Activated T-helper 1 cell treated with anti-CD3 and anti-CD28 coated beads, Interleukin-12 subunit alpha, Interleukin-12 subunit beta, Interleukin-2, Interleukin-4 antibody, amounts not matched to agents 30 ng/mL and 10 ng/mL and 1 ng/mL, durations not matched to agents 14 hours and 24 hours and 36 hours (primary cell): ENCODE measurements at regions not wholly inside any gene's neighbourhood (a gene's known extent, or its start where the extent isn't known, plus 50 kb on each side); places are given as distances from the start of the nearest gene placed in this dataset.

Experiments used
- DNase-seq: peaks from one replicate; pipeline ENCODE4 v3.0.0; 2021; ENCODE audit warnings: low spot score
- H3K27ac Mint-ChIP-seq: one replicate; pipeline ENCODE4 v1.8.0; 2021; ENCODE audit warnings: mild to moderate bottlenecking, mixed read lengths
- H3K27me3 Mint-ChIP-seq: one replicate; pipeline ENCODE4 v1.8.0; 2022; ENCODE audit warnings: mild to moderate bottlenecking, moderate library complexity, mixed read lengths; ENCODE audit not compliant: insufficient read depth
- H3K36me3 Mint-ChIP-seq: one replicate; pipeline ENCODE4 v1.8.0; 2021; ENCODE audit warnings: low read depth, mixed read lengths
- H3K4me1 Mint-ChIP-seq: one replicate; pipeline ENCODE4 v1.8.0; 2021; ENCODE audit warnings: low read depth, mixed read lengths
- H3K4me3 Mint-ChIP-seq: one replicate; pipeline ENCODE4 v1.8.0; 2021; ENCODE audit warnings: mild to moderate bottlenecking, moderate library complexity, mixed read lengths
- H3K9me3 Mint-ChIP-seq: one replicate; pipeline ENCODE4 v1.8.0; 2021; ENCODE audit warnings: mixed read lengths
- intact Hi-C: fragments of 100-400 bp; cut with micrococcal nuclease; formaldehyde crosslinking; loops from one replicate; pipeline ENCODE4 v1.15.1; 2024

DNA sequence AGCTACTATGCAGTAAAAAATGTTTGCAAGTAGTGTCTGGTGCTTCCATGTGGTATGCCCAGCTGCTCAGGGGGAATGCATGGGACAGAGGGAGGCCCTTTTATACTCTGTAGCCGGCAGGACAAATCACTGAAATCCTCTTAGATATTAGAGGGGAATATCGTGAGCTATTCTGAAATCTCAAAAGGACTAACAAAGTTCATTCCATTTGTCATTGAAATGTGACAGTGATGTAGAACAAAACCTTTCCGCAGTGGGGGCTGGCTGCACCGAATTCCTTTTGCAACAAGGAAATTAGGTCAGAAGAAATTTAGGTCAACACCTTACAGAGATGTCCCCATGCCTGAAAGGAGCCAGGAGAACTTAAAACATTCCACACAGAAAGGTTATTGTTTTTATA is 72.4 kb upstream of the MEF2C start:
- Mint-ChIP-seq H3K4me1 (no peaks in the 10 kb centered on the region), H3K27me3 (no peaks in the 10 kb centered on the region), H3K9me3 (no peaks in the 10 kb centered on the region), H3K27ac (no peak overlapping the region), H3K4me3 (no peak overlapping the region), H3K36me3 (no peaks in the 10 kb centered on the region)
- intact Hi-C loops, result no loop called here
- DNase-seq, result no peak

DNA sequence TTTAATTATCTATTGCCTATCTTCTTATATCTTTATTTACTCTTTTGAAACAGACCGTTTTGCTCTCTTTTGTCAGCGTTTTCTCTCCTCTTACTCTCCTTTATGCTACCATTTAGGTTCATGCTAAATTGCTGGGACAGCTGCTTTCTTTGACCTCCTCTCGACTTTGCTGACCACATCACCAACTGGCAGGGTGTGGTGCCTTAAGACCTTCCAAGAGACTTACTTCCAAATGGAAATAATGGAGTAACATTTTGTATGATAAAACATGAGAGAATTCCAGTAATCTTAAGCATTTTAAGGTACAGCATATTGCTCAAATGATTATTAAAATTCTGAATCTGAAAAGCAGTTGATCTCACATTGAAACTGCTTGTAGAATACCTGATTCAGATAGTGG is 71.5 kb upstream of the MEF2C start:
- Mint-ChIP-seq H3K36me3 (no peaks in the 10 kb centered on the region), H3K9me3 (no peaks in the 10 kb centered on the region), H3K27me3 (no peaks in the 10 kb centered on the region), H3K27ac (no peak overlapping the region), H3K4me1 (no peaks in the 10 kb centered on the region), H3K4me3 (no peak overlapping the region)
- DNase-seq, result no peak
- intact Hi-C loops, result no loop called here

DNA sequence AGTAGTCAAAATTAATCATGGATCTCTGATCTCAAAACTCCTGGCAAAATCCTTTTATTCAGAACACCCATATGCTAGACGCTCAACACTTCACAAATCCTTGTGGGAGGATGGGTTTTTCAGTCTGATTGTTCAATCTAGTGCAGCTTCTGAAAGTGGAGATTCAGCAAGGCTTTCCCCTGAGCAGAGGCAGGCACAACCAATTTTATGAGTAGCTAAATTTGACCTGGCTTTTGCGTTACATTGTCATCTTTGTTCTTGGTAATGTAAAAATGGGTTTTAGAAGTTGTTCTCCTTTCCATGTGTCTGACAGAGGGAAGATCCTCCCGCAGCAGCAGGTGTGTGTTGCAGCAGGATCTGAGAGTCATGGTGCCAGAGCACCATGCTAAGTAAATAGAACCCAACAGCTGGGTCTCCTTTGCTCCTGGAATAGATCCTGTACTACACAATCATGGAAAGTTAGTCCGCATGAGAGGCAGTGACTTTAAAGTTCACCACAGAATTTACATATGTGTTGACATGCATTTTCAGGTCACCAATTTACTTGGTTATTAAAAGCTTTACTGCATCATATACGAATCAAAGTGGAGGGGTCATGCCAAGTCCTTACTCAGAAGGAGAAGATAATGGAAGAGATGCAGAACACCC is 70.1 kb upstream of the MEF2C start:
- Mint-ChIP-seq H3K4me1 (no peaks in the 10 kb centered on the region), H3K9me3 (no peaks in the 10 kb centered on the region), H3K27me3 (no peaks in the 10 kb centered on the region), H3K36me3 (no peaks in the 10 kb centered on the region), H3K4me3 (no peak overlapping the region), H3K27ac (no peak overlapping the region)
- no peak for DNase-seq
- intact Hi-C loops, result no loop called here

DNA sequence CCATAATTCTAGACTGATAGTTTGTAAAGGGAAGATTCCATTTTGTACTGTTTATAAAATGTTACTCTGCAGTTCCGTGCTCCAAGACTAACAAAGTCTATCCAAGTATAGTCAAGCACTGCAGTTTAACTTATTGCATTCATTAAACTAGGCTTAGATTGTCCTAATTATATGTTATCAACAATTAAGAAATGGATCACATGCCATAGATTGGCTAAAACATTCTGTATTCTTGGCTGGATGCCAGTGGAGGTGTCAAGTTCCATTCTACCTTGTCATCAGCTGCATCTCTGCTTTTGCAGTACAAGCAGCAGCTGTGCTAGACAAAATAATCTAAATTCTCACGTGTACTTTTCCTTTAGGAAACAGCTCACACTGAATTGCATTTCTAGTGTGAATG is 69.4 kb upstream of the MEF2C start:
- Mint-ChIP-seq H3K36me3 (no peaks in the 10 kb centered on the region), H3K4me3 (no peak overlapping the region)
- intact Hi-C loops, result no loop called here

DNA sequence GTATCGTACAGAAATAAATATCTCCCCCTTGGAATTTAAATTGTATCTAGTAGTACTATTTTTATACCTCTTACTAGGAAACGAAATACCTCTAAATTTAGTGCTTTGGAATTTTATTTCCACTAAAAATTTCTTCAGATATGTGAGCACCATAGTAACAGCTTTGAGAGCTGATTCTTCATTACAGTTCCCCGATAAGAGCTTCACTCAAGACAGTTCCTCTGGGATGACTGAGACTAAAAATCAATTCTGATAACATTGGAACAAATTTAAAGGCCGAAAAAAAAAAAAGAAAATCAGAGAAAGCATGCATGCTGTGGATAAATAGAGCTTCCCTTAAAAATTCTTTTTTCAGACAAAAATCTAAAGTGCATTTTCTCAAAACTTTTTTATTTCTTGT is 68.5 kb upstream of the MEF2C start:
- Mint-ChIP-seq H3K4me3 (no peak overlapping the region), H3K27me3 (no peaks in the 10 kb centered on the region), H3K9me3 (no peaks in the 10 kb centered on the region), H3K4me1 (no peaks in the 10 kb centered on the region), H3K27ac (no peak overlapping the region), H3K36me3 (no peaks in the 10 kb centered on the region)
- no peak for DNase-seq
- intact Hi-C loops, result no loop called here

More for the DNA sequence above, 69.4 kb upstream of the MEF2C start:
- no peak for DNase-seq
- no peaks in the 10 kb centered on the region for H3K9me3 Mint-ChIP-seq
- no peak overlapping the region for H3K27ac Mint-ChIP-seq
- H3K4me1 Mint-ChIP-seq, result no peaks in the 10 kb centered on the region
- H3K27me3 Mint-ChIP-seq, result no peaks in the 10 kb centered on the region

DNA sequence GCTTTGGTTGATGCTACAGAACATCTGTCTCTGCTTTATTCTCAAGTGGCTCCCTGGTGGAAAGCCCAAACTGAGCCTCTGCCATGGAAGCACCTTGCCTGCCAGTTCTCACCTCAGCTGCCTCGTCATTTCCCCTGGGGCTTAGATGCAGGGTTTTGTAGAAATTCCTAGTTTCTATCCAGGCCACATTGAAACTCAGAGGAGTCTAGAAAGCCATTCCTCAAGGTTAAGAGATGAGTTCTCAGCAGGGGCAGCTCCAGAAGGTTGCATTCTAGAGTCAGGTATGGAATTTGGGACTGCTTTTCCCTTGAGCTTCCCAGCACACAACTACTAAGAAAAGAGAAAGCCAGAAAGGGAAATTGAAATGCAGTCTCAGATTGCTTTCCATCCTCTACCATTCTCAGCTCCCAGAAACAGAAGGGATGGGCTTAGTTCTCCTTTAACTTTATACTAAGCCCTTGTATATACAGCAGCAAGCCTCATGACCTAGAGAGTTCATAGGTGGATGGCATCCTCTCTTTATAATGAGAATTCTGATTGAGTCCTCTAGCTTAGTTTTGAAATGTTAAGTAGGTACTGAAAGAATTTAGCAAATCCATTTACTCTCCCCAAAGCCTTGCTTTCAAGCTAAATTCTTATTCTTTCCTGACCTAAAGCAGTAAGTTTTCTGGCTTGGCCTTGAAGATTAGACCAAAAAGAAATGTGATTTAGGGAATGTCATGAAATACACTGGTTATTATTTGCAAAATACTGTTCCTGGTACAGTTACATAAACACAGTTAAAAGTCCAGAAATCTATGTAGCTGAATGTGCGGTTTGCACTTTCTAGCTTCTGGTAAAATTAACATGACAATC is 66.0 kb upstream of the MEF2C start:
- no peak for DNase-seq
- intact Hi-C loops, result no loop called here
- H3K9me3 Mint-ChIP-seq, result no peaks in the 10 kb centered on the region
- H3K4me1 Mint-ChIP-seq, result no peaks in the 10 kb centered on the region
- no peak overlapping the region for H3K4me3 Mint-ChIP-seq
- H3K27me3 Mint-ChIP-seq, result no peaks in the 10 kb centered on the region
- no peaks in the 10 kb centered on the region for H3K36me3 Mint-ChIP-seq
- no peak overlapping the region for H3K27ac Mint-ChIP-seq

DNA sequence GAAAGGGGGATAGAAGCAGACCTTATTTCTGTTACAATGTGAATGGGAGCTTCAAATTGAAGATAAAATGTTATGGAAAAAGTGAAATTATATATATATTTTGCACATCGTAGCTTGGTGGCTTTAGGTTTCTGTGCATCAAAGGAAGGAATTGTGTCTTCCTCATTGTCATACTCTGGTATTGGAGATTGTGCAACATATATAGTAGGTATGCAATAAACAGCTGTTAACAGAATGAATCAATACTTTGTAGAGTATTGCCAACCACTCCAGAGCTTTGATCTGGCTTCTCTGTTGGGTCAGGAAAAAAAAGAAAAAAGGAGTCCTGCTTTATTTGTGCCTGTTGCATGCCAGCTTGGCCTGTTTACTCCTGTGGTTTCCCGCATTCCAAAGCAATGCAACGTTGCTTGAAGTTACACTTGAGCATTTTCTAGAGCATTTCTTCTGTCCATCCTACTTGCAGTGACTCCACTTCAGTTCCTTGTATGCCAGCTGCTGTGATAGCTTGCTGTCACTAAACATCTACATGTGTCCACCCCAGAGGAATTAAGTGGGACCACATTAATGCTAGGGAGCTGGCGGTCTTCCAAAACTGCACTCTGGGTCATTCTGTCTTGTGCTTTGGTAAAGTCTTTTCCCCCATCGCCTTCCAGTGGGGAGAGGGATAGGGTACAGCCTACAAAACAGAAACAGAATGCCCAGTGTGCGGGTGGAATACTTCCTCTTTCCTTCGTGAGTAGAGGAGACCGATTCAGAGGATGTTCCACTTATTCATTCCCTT is 62.0 kb upstream of the MEF2C start:
- no peaks in the 10 kb centered on the region for H3K9me3 Mint-ChIP-seq
- no peaks in the 10 kb centered on the region for H3K4me1 Mint-ChIP-seq
- no peak overlapping the region for H3K27ac Mint-ChIP-seq
- DNase-seq, result no peak
- peaks cover 2% of the 10 kb centered on the region for H3K27me3 Mint-ChIP-seq
- intact Hi-C loops, result no loop called here
- H3K4me3 Mint-ChIP-seq, result no peak overlapping the region
- no peaks in the 10 kb centered on the region for H3K36me3 Mint-ChIP-seq

DNA sequence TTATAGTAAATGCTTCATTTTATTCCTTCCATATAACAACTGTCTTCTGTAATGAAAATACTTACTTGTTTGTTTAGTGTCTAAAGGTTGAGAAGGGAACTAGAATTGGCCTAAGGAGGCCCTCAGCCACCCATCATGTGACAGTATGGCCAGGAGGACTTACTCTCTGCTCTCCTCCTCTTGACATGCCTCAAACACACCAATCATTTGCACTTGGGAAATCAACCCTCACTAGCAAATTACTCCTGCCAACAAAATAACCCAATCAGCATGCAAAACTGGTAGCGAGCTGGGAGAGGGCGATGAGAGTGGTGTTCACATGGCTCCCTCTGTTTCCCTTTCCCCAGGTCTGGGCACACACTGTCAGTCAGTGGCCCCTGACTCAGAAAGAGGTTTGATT is 58.6 kb upstream of the MEF2C start:
- intact Hi-C loops, result no loop called here
- peaks cover 2% of the 10 kb centered on the region for H3K27me3 Mint-ChIP-seq

DNA sequence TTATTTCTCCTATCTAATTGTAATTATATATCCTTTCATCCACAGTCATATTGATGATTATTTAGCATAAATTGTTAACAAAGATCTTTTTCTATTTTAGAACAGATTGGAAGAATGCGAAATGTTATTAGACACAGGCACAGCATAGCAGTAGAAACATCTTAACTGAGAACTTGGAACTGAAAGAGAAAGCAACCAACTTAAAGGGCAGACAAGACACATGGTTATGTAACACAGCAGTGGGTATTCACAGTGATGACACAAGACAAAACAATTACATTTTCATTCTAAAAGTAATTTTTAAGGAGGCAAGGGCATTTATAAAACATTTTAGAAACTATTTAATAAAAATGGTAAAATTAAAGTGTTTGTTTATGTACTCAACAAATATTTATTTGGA is 57.7 kb upstream of the MEF2C start:
- Mint-ChIP-seq H3K27me3 (peaks cover 2% of the 10 kb centered on the region), H3K27ac (no peak overlapping the region), H3K36me3 (no peaks in the 10 kb centered on the region), H3K4me3 (no peak overlapping the region), H3K9me3 (no peaks in the 10 kb centered on the region), H3K4me1 (no peaks in the 10 kb centered on the region)
- no peak for DNase-seq
- intact Hi-C loops, result no loop called here

More for the DNA sequence above, 58.6 kb upstream of the MEF2C start:
- no peaks in the 10 kb centered on the region for H3K36me3 Mint-ChIP-seq
- H3K9me3 Mint-ChIP-seq, result no peaks in the 10 kb centered on the region
- H3K4me3 Mint-ChIP-seq, result no peak overlapping the region
- no peaks in the 10 kb centered on the region for H3K4me1 Mint-ChIP-seq
- DNase-seq, result no peak
- H3K27ac Mint-ChIP-seq, result no peak overlapping the region

DNA sequence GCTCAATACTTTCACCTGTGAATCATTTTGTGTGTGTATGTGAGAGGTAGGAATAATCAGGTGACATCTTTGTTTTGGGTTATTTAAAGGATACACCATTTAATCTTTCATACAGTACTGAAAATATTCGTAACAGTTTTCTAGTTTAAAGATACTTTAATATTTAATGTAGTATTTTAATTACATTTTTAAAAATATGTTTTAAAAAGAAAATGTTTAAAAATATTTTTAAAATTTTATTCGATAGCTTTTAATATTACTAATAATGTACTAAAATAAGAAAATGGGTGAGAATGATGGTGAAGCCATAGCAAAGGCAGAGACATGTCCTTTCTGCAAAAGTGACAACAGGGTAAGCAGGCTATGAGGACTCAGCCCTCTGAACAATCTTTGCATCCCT is 56.3 kb upstream of the MEF2C start:
- H3K27ac Mint-ChIP-seq, result no peak overlapping the region

DNA sequence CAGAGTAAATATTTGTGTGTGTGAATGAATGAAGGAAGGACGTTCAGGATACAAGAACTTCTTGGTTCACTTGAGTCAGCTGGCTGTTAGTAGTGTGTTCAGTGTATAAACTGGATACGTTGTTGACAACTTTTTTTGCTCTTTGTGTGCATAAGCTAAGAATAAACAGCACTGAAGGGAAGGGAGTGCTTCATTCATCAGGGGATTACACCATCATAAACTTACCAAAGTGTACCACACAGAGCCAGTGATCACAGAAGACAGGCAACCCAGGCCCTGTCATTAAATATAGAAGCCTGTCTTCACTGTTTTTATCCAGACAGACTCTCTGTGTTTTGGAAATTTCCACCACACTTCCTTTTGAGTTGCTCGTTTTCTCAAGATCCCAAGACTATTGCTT is 55.5 kb upstream of the MEF2C start:
- DNase-seq, result no peak
- intact Hi-C loops, result no loop called here
- no peaks in the 10 kb centered on the region for H3K4me1 Mint-ChIP-seq
- H3K9me3 Mint-ChIP-seq, result no peaks in the 10 kb centered on the region
- H3K27me3 Mint-ChIP-seq, result peaks cover 2% of the 10 kb centered on the region
- H3K36me3 Mint-ChIP-seq, result no peaks in the 10 kb centered on the region
- no peak overlapping the region for H3K27ac Mint-ChIP-seq
- H3K4me3 Mint-ChIP-seq, result no peak overlapping the region

More for the DNA sequence above, 56.3 kb upstream of the MEF2C start:
- no peaks in the 10 kb centered on the region for H3K9me3 Mint-ChIP-seq
- H3K4me1 Mint-ChIP-seq, result no peaks in the 10 kb centered on the region
- DNase-seq, result no peak
- H3K36me3 Mint-ChIP-seq, result no peaks in the 10 kb centered on the region
- peaks cover 2% of the 10 kb centered on the region for H3K27me3 Mint-ChIP-seq
- intact Hi-C loops, result no loop called here
- no peak overlapping the region for H3K4me3 Mint-ChIP-seq

DNA sequence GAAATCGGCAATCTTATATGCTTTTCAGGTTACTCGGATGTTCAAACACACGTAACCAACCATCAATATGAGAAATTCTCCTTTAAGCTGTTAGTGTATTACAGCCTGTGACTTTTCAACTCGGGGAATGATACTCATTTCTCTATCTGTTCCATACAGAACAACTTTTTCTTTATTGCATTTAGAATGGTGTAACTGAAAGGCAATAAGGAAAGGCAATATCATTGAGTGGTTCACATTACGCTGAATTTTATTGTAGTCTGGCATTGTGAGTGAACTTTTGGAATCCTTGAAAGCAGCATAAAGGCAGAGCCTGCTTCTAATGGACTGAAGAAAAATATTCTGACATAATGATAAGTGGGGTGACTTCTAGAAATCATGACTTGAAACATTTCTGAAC is 54.4 kb upstream of the MEF2C start:
- Mint-ChIP-seq H3K4me3 (no peak overlapping the region), H3K36me3 (no peaks in the 10 kb centered on the region), H3K4me1 (no peaks in the 10 kb centered on the region), H3K9me3 (no peaks in the 10 kb centered on the region), H3K27ac (no peak overlapping the region), H3K27me3 (peaks cover 2% of the 10 kb centered on the region)
- intact Hi-C loops, result no loop called here
- no peak for DNase-seq

DNA sequence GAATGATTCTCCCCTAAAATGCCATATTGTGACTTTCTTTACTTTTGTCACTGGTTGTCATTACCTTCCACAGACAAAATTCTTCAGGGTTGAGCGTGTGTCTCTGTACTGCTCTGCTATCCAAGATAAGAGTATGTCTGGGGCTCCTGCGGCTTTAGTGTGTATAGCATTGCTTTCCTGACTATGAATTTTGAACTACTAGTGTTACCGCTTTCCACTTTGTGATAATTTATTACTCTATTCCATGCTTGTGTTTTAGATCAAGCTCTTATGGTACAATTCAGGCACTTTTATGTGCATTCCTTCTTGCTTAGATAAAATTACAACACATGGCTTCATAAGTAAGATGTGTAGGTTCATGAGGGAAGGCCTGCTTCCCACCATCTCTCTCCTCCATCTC is 51.5 kb upstream of the MEF2C start:
- Mint-ChIP-seq H3K4me1 (no peaks in the 10 kb centered on the region), H3K4me3 (no peak overlapping the region), H3K27me3 (no peaks in the 10 kb centered on the region), H3K9me3 (no peaks in the 10 kb centered on the region), H3K27ac (no peak overlapping the region), H3K36me3 (no peaks in the 10 kb centered on the region)
- no peak for DNase-seq
- intact Hi-C loops, result no loop called here
